H9 (cell line): ENCODE measurements at regions not wholly inside any gene's neighbourhood (a gene's known extent, or its start where the extent isn't known, plus 50 kb on each side); places are given as distances from the start of the nearest gene placed in this dataset.

ENCODE experiments used
- DNase-seq: peaks from one replicate; pipeline ENCODE4 v3.0.0-alpha.2; 2017
- H2AFZ ChIP-seq: one replicate; pipeline ENCODE4 v1.6.1; 2013; ENCODE audit warnings: mild to moderate bottlenecking, low read length, control low read depth, moderate library complexity
- H2AK5ac ChIP-seq: 2 replicates; pipeline ENCODE4 v1.6.1; 2013; ENCODE audit warnings: low read length, control low read depth, mixed read lengths; ENCODE audit not compliant: insufficient read length
- H2BK120ac ChIP-seq: one replicate; pipeline ENCODE4 v1.6.1; 2013; ENCODE audit warnings: low read depth, mild to moderate bottlenecking, low read length, control low read depth, inconsistent platforms; ENCODE audit not compliant: poor library complexity, severe bottlenecking
- H2BK12ac ChIP-seq: 2 replicates; pipeline ENCODE4 v1.6.1; 2013; ENCODE audit warnings: low read length, control low read depth, mixed read lengths, low read depth; ENCODE audit not compliant: insufficient read length
- H2BK15ac ChIP-seq: 2 replicates; pipeline ENCODE4 v1.6.1; 2013; ENCODE audit warnings: low read depth, low read length, control low read depth
- H2BK20ac ChIP-seq: one replicate; pipeline ENCODE4 v1.6.1; 2013; ENCODE audit warnings: low read depth, mild to moderate bottlenecking, low read length, control low read depth, inconsistent platforms; ENCODE audit not compliant: poor library complexity, severe bottlenecking
- H2BK5ac ChIP-seq: 2 replicates; pipeline ENCODE4 v1.6.1; 2013; ENCODE audit warnings: low read length, control low read depth, mixed read lengths; ENCODE audit not compliant: insufficient read length
- H3K14ac ChIP-seq: 2 replicates; pipeline ENCODE4 v1.6.1; 2013; ENCODE audit warnings: low read length, control low read depth; ENCODE audit not compliant: insufficient read depth
- H3K18ac ChIP-seq: 2 replicates; pipeline ENCODE4 v1.6.1; 2013; ENCODE audit warnings: low read depth, mild to moderate bottlenecking, mixed read lengths, low read length, control low read depth; ENCODE audit not compliant: insufficient read length
- H3K23ac ChIP-seq: 2 replicates; pipeline ENCODE4 v1.6.1; 2013; ENCODE audit warnings: low read length, control low read depth, mixed read lengths, low read depth; ENCODE audit not compliant: insufficient read length
- H3K23me2 ChIP-seq: 2 replicates; pipeline ENCODE4 v1.6.1; 2013; ENCODE audit warnings: low read depth, mild to moderate bottlenecking, mixed read lengths, low read length, control low read depth; ENCODE audit not compliant: insufficient read length, poor library complexity, severe bottlenecking
- H3K27ac ChIP-seq: 2 replicates; pipeline ENCODE4 v1.5.1; 2013; ENCODE audit warnings: low read length, control low read depth, mixed read lengths, low read depth; ENCODE audit not compliant: insufficient read length
- H3K27me3 ChIP-seq: 2 replicates; pipeline ENCODE4 v1.6.1; 2013; ENCODE audit warnings: low read length, control low read depth, inconsistent platforms; ENCODE audit not compliant: insufficient read depth
- H3K4ac ChIP-seq: 2 replicates; pipeline ENCODE4 v1.6.1; 2013; ENCODE audit warnings: low read depth, mild to moderate bottlenecking, control low read depth, inconsistent platforms, low read length, moderate library complexity
- H3K4me1 ChIP-seq: 2 replicates; pipeline ENCODE4 v1.6.1; 2013; ENCODE audit warnings: low read length, control low read depth, inconsistent platforms; ENCODE audit not compliant: insufficient read depth
- H3K4me2 ChIP-seq: 2 replicates; pipeline ENCODE4 v1.6.1; 2013; ENCODE audit warnings: low read length, control low read depth, mixed read lengths; ENCODE audit not compliant: insufficient read length, insufficient read depth
- H3K56ac ChIP-seq: 2 replicates; pipeline ENCODE4 v1.6.1; 2013; ENCODE audit warnings: low read depth, mild to moderate bottlenecking, mixed read lengths, low read length, control low read depth; ENCODE audit not compliant: insufficient read length
- H3K79me1 ChIP-seq: 2 replicates; pipeline ENCODE4 v1.6.1; 2013; ENCODE audit warnings: low read depth, mild to moderate bottlenecking, moderate library complexity, low read length, control low read depth, inconsistent platforms; ENCODE audit not compliant: insufficient read depth, poor library complexity, severe bottlenecking
- H3K79me2 ChIP-seq: 2 replicates; pipeline ENCODE4 v1.6.1; 2013; ENCODE audit warnings: low read length, control low read depth, inconsistent platforms; ENCODE audit not compliant: insufficient read depth
- H3K9ac ChIP-seq: 2 replicates; pipeline ENCODE4 v1.6.1; 2013; ENCODE audit warnings: low read length, control low read depth, mixed read lengths; ENCODE audit not compliant: insufficient read length; ENCODE audit errors: extremely low read depth
- H3K9me3 ChIP-seq: one replicate; pipeline ENCODE4 v1.6.1; 2013; ENCODE audit warnings: low read depth, low read length, inconsistent platforms; ENCODE audit not compliant: control insufficient read depth
- H3T11ph ChIP-seq: one replicate; pipeline ENCODE4 v1.6.1; 2013; ENCODE audit warnings: mild to moderate bottlenecking, low read length, control low read depth, inconsistent platforms
- H4K20me1 ChIP-seq: one replicate; pipeline ENCODE4 v1.6.1; 2013; ENCODE audit not compliant: control insufficient read depth, insufficient read length, insufficient read depth
- H4K5ac ChIP-seq: 2 replicates; pipeline ENCODE4 v1.6.1; 2013; ENCODE audit warnings: low read depth, mild to moderate bottlenecking, mixed read lengths, low read length, control low read depth; ENCODE audit not compliant: insufficient read length
- H4K8ac ChIP-seq: replicated peaks from 2 replicates; pipeline ENCODE4 v1.6.1; 2013; ENCODE audit warnings: low read length, control low read depth, mixed read lengths, low read depth; ENCODE audit not compliant: insufficient read length
- H4K91ac ChIP-seq: 2 replicates; pipeline ENCODE4 v1.6.1; 2013; ENCODE audit warnings: low read depth, mild to moderate bottlenecking, moderate library complexity, mixed read lengths, low read length, control low read depth; ENCODE audit not compliant: insufficient read length
- H3K27ac Mint-ChIP-seq, 3 experiments: 2 replicates in 2 of 3; 3 replicates in 1 of 3; pipeline ENCODE4 v1.8.0; 2020 to 2021; ENCODE audit warnings: mixed read lengths in 3 of 3, mild to moderate bottlenecking in 1 of 3, moderate library complexity in 1 of 3
- H3K27me3 Mint-ChIP-seq: 2 replicates; pipeline ENCODE4 v1.8.0; 2021; ENCODE audit warnings: low read depth, mild to moderate bottlenecking, moderate library complexity, mixed read lengths
- H3K36me3 Mint-ChIP-seq, 3 experiments: 2 replicates in 2 of 3; 3 replicates in 1 of 3; pipeline ENCODE4 v1.8.0; 2020 to 2021; ENCODE audit warnings: low read depth in 3 of 3, mixed read lengths in 3 of 3; ENCODE audit not compliant: insufficient read depth in 1 of 3
- H3K4me1 Mint-ChIP-seq, 2 experiments: 2 replicates each; pipeline ENCODE4 v1.8.0; 2020; ENCODE audit warnings: mixed read lengths in 2 of 2
- H3K4me3 Mint-ChIP-seq, 2 experiments: 2 replicates in 1 of 2; 3 replicates in 1 of 2; pipeline ENCODE4 v1.8.0; 2020 to 2021; ENCODE audit warnings: mild to moderate bottlenecking in 2 of 2, mixed read lengths in 2 of 2, moderate library complexity in 1 of 2
- H3K9me3 Mint-ChIP-seq, 2 experiments: 2 replicates in 1 of 2; 3 replicates in 1 of 2; pipeline ENCODE4 v1.8.0; 2020; ENCODE audit warnings: mild to moderate bottlenecking in 2 of 2, mixed read lengths in 2 of 2, moderate library complexity in 1 of 2
- CTCF ChIP-seq: fragments of 200-600 bp; sonication (generic); conservative IDR thresholded peaks from 3 replicates; pipeline ENCODE4 v1.8.0; 2021; ENCODE audit warnings: antibody characterized with exemption, mild to moderate bottlenecking
- WGBS: extraction: QIAGEN DNeasy Blood & Tissue Kit; methylation state at CpG from one replicate; pipeline ENCODE4 v1.1.7; 2013; ENCODE audit warnings: missing lambda C conversion rate, low lambda C conversion rate, mixed read lengths; ENCODE audit not compliant: insufficient read length; ENCODE audit errors: extremely low coverage; 5-methylcytosine and 5-hydroxymethylcytosine counted together

GRCh38 chr16:26614237-26614841 lies 452.4 kb upstream of the C16orf82 start:
- no peak overlapping the region for H3K56ac ChIP-seq
- no peak for TF ChIP-seq CTCF
- H4K8ac ChIP-seq, result no peak overlapping the region
- H3T11ph ChIP-seq, result no peak overlapping the region
- no peak overlapping the region for H2AK5ac ChIP-seq
- no peaks in the 10 kb centered on the region for H3K79me1 ChIP-seq
- DNase-seq, result peak; percentile 33
- no peak overlapping the region; the same call in 1 of the 2 replicates for H3K14ac ChIP-seq
- WGBS, result no CpG with 5 or more reads among the region's 7 CpGs
- H4K20me1 ChIP-seq, result no peaks in the 10 kb centered on the region
- H3K4me3 Mint-ChIP-seq, result no peak overlapping the region
- no peak overlapping the region for H2BK15ac ChIP-seq
- H3K36me3 Mint-ChIP-seq, result peaks cover 0 to 5% (median 0%) of the 10 kb centered on the region in 3 experiments; a peak in 1 of 7 replicates
- no peaks in the 10 kb centered on the region; the same call in 1 of the 2 replicates for H3K27me3 Mint-ChIP-seq
- H3K27ac Mint-ChIP-seq, result peak overlapping the region in 2 of 3 experiments; percentile 42 to 86; a peak in 3 of 7 replicates
- H3K4me1 ChIP-seq, result no peaks in the 10 kb centered on the region
- no peaks in the 10 kb centered on the region for H3K9me3 ChIP-seq
- H3K27me3 ChIP-seq, result no peaks in the 10 kb centered on the region
- H3K4me1 Mint-ChIP-seq, result peaks cover 5 to 6% of the 10 kb centered on the region in 2 experiments; a peak in 3 of 4 replicates
- H3K4ac ChIP-seq, result no peak overlapping the region
- no peak overlapping the region for H2BK20ac ChIP-seq
- no peak overlapping the region for H2BK5ac ChIP-seq
- no peak overlapping the region for H3K4me2 ChIP-seq
- no peak overlapping the region for H2AFZ ChIP-seq
- no peak overlapping the region for H2BK12ac ChIP-seq
- no peak overlapping the region for H3K27ac ChIP-seq
- no peaks in the 10 kb centered on the region for H3K79me2 ChIP-seq
- H3K9ac ChIP-seq, result no peak overlapping the region
- no peak overlapping the region for H2BK120ac ChIP-seq
- no peak overlapping the region for H3K23ac ChIP-seq
- no peak overlapping the region for H4K5ac ChIP-seq
- no peak overlapping the region for H3K18ac ChIP-seq
- no peak overlapping the region for H4K91ac ChIP-seq
- H3K23me2 ChIP-seq, result no peaks in the 10 kb centered on the region
- peaks cover 7% of the 10 kb centered on the region in 2 experiments; a peak in 4 of 5 replicates for H3K9me3 Mint-ChIP-seq
